HEK293T (cell line): ENCODE measurements at regions not wholly inside any gene's neighbourhood (a gene's known extent, or its start where the extent isn't known, plus 50 kb on each side); places are given as distances from the start of the nearest gene placed in this dataset.

Source experiments
- ARNT ChIP-seq: fragments of 450-650 bp; IDR thresholded peaks from 2 replicates; pipeline ENCODE4 v1.6.1; 2017; ENCODE audit warnings: mild to moderate bottlenecking
- CTBP1 ChIP-seq: fragments of 450-650 bp; IDR thresholded peaks from 2 replicates; pipeline ENCODE4 v1.6.1; 2016; ENCODE audit warnings: borderline replicate concordance
- FOXM1 ChIP-seq: fragments of 450-650 bp; IDR thresholded peaks from 2 replicates; pipeline ENCODE4 v1.6.1; 2017; ENCODE audit warnings: mild to moderate bottlenecking, borderline replicate concordance
- SP1 ChIP-seq: fragments of 450-650 bp; IDR thresholded peaks from 2 replicates; pipeline ENCODE4 v1.6.1; 2017

DNA sequence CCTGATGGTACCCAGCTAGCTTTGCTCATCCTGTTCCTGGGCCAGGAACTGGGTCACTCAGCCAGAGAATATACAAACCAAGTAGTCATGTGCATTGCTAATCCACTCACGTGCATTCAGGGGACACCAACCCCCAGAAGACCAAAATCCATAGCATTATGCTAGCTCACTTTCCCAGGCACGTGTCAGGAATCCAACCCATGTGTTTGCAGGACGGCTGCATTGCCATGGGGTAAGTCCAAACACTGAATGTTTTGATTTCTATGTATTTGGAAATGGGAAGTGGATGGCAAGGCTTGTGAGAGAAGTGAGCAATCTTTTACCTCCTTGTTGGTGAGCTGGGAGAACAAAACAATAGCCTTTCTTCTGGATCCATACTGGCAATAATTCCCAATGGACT, 87.1 kb upstream of the FOXN3 start:
- TF ChIP-seq SP1 (no peak), ARNT (no peak), CTBP1 (no peak), FOXM1 (no peak)
